SU-DHL-6 (cell line): ENCODE measurements at regions not wholly inside any gene's neighbourhood (a gene's known extent, or its start where the extent isn't known, plus 50 kb on each side); places are given as distances from the start of the nearest gene placed in this dataset.

Source experiments
- H2AFZ ChIP-seq: fragments of 200-600 bp; sonication (generic); 2 replicates; pipeline ENCODE4 v1.6.1; 2014; ENCODE audit warnings: low read depth, mild to moderate bottlenecking, moderate library complexity, mixed read lengths, antibody characterized with exemption, low read length; ENCODE audit not compliant: severe bottlenecking
- H3F3A ChIP-seq: fragments of 200-600 bp; shearing (Covaris generic); 2 replicates; pipeline ENCODE4 v1.6.0; 2016; ENCODE audit warnings: antibody characterized with exemption, mild to moderate bottlenecking; ENCODE audit not compliant: insufficient read depth
- H3K27ac ChIP-seq: fragments of 200-600 bp; sonication (generic); 2 replicates; pipeline ENCODE4 v1.5.1; 2016; ENCODE audit warnings: low read depth, mild to moderate bottlenecking, low read length, moderate library complexity, mixed read lengths
- H3K27me3 ChIP-seq: fragments of 200-600 bp; sonication (generic), shearing (Covaris generic); 2 replicates; pipeline ENCODE4 v1.6.0; 2014; ENCODE audit warnings: mild to moderate bottlenecking, low read length
- H3K36me3 ChIP-seq: fragments of 200-600 bp; sonication (generic); 2 replicates; pipeline ENCODE4 v1.6.1; 2014; ENCODE audit warnings: mild to moderate bottlenecking, low read length, mixed read lengths
- H3K4me2 ChIP-seq: fragments of 300-600, 200-600 bp; shearing (Covaris generic), sonication (generic); 2 replicates; pipeline ENCODE4 v1.6.0; 2014; ENCODE audit warnings: low read length, low read depth, mild to moderate bottlenecking; ENCODE audit not compliant: poor library complexity, severe bottlenecking
- H3K4me3 ChIP-seq: fragments of 200-600 bp; sonication (generic); 2 replicates; pipeline ENCODE4 v1.5.1; 2014; ENCODE audit warnings: antibody characterized with exemption, low read length, mild to moderate bottlenecking, mixed read lengths; ENCODE audit not compliant: insufficient read depth, poor library complexity, severe bottlenecking
- H3K79me2 ChIP-seq: fragments of 200-600 bp; sonication (generic); 2 replicates; pipeline ENCODE4 v1.6.1; 2014; ENCODE audit warnings: mild to moderate bottlenecking, low read length, moderate library complexity; ENCODE audit not compliant: insufficient read depth
- H3K9ac ChIP-seq: fragments of 200-600 bp; sonication (generic); 2 replicates; pipeline ENCODE4 v1.7.0; 2014; ENCODE audit warnings: mild to moderate bottlenecking, low read length
- H3K9me2 ChIP-seq: fragments of 200-600 bp; sonication (generic); replicated peaks from 2 replicates; pipeline ENCODE4 v1.6.1; 2014; ENCODE audit warnings: low read length; ENCODE audit not compliant: insufficient read depth
- H3K9me3 ChIP-seq: fragments of 200-600 bp; sonication (generic); 2 replicates; pipeline ENCODE4 v1.6.1; 2014; ENCODE audit warnings: low read length, mixed read lengths; ENCODE audit not compliant: insufficient read depth
- H4K20me1 ChIP-seq: fragments of 200-600 bp; sonication (generic); 2 replicates; pipeline ENCODE4 v1.6.1; 2014; ENCODE audit warnings: low read depth, mild to moderate bottlenecking, antibody characterized with exemption, low read length, moderate library complexity, mixed read lengths
- CTCF ChIP-seq: fragments of 200-600 bp; sonication (generic); IDR thresholded peaks from one replicate; pipeline ENCODE4 v1.5.1; 2017; ENCODE audit warnings: antibody characterized with exemption, mild to moderate bottlenecking, low read length, moderate library complexity; ENCODE audit not compliant: insufficient read depth, poor library complexity, severe bottlenecking
- EZH2phosphoT487 ChIP-seq: fragments of 200-600 bp; sonication (generic), shearing (Covaris generic); conservative IDR thresholded peaks from 2 replicates; pipeline ENCODE4 v1.6.1; 2018; ENCODE audit warnings: mild to moderate bottlenecking, antibody characterized with exemption, low read length, moderate library complexity, mixed read lengths

DNA sequence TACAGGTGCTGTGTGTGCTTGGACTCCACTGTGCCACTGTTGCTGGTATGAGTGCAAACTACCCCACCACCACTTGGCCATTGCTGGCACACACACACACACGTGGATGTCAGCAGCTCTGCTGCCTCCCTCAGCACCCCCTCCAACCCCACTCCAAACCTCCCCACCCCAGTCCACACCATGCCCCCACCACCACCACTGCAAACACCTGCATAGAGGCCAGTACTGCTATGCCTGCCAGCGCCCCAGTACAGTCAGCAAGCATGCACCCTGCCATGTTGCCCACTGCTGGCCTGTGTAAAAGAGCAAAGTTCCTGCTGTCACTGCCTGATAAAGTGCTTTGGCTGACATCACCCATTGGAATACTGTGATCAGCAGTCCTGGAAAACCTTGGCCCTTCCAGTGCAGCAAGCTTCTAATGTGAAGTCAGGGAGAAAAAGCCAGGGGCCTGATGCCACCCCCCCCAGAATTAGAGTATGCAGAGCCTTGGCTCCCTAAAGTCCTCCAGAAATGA is 519.2 kb upstream of the PCDH15 start:
- Histone ChIP-seq H3K27me3 (no peaks in the 10 kb centered on the region), H3K4me2 (no peak overlapping the region), H4K20me1 (no peaks in the 10 kb centered on the region), H3K4me3 (no peak overlapping the region), H3K27ac (no peak overlapping the region), H2AFZ (no peak overlapping the region), H3K9ac (no peak overlapping the region), H3F3A (no peaks in the 10 kb centered on the region), H3K79me2 (no peaks in the 10 kb centered on the region), H3K36me3 (no peaks in the 10 kb centered on the region), H3K9me2 (no peaks in the 10 kb centered on the region; the same call in 1 of the 2 replicates), H3K9me3 (no peaks in the 10 kb centered on the region)
- TF ChIP-seq CTCF: no peak
- no peak for TF ChIP-seq EZH2phosphoT487

DNA sequence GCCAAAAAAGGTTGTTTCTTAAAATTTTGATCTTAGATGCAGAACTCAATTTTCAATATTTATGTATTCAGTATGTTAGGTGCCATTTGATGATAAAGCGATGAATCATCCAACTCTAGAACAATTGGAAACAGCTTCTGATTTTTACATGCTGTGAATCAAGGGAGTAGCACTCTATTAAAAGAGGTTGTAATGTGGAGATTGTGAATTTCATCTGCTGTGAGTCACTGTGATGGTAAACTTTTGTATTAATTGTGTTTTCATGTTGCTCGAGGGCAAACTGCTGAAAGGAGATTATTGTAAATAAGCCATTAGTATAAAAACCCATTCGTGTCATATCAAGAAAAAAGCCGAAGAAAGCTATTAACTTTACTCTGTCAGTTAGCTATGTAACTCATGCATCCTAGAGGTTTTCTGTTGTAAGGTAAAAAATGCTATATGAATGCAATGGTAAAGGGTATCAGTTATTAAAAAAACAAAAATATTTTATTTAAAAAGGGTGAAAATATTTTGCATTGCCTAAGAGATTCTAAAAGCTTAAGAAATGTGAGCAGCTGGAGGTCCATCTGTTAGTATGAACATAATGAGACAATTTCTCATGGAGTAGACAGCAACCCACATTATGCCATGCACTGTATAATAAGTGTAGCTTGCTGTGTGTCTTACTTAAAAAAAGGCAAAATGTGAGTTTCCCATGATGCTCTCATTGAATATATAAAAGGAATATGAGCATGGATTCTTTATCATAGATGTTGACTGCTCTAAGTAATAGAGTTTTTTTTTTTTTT is 511.0 kb upstream of the PCDH15 start:
- Histone ChIP-seq H3F3A (no peaks in the 10 kb centered on the region), H3K9me2 (no peaks in the 10 kb centered on the region), H3K4me3 (no peak overlapping the region), H3K9ac (no peak overlapping the region), H3K27ac (no peak overlapping the region), H3K27me3 (no peaks in the 10 kb centered on the region), H3K36me3 (no peaks in the 10 kb centered on the region), H2AFZ (no peak overlapping the region), H3K4me2 (no peak overlapping the region), H3K79me2 (no peaks in the 10 kb centered on the region), H4K20me1 (no peaks in the 10 kb centered on the region), H3K9me3 (no peaks in the 10 kb centered on the region)
- no peak for TF ChIP-seq CTCF
- TF ChIP-seq EZH2phosphoT487: no peak

GRCh38 chr10:55310143-55310542 is 509.1 kb upstream of the PCDH15 start:
- no peaks in the 10 kb centered on the region for H4K20me1 ChIP-seq
- H3K36me3 ChIP-seq: no peaks in the 10 kb centered on the region
- no peak overlapping the region for H3K4me3 ChIP-seq
- H3K27me3 ChIP-seq: no peaks in the 10 kb centered on the region
- H2AFZ ChIP-seq: no peak overlapping the region
- no peak for TF ChIP-seq CTCF
- TF ChIP-seq EZH2phosphoT487: no peak
- H3K9me2 ChIP-seq: no peaks in the 10 kb centered on the region
- no peaks in the 10 kb centered on the region for H3F3A ChIP-seq
- no peak overlapping the region for H3K27ac ChIP-seq
- H3K9ac ChIP-seq: no peak overlapping the region
- no peaks in the 10 kb centered on the region for H3K9me3 ChIP-seq
- no peak overlapping the region for H3K4me2 ChIP-seq
- no peaks in the 10 kb centered on the region for H3K79me2 ChIP-seq
